Fibroblast of lung (primary cell): ENCODE measurements at regions not wholly inside any gene's neighbourhood (a gene's known extent, or its start where the extent isn't known, plus 50 kb on each side); places are given as distances from the start of the nearest gene placed in this dataset.

Experiments used
- DNase-seq, 2 donors: peaks; one replicate each; pipeline versions ENCODE4 v3.0.0 to v3.0.0-alpha.2; 2010; ENCODE audit warnings: low read depth in 2 of 2
- H2AFZ ChIP-seq: 2 replicates; pipeline ENCODE4 v1.5.1; 2012; ENCODE audit warnings: low read length, control low read depth, inconsistent platforms
- H3K27ac ChIP-seq: 2 replicates; pipeline ENCODE4 v1.5.1; 2011; ENCODE audit warnings: low read length, control low read depth; ENCODE audit not compliant: insufficient read depth
- H3K27me3 ChIP-seq: 2 replicates; pipeline ENCODE4 v1.5.1; 2011; ENCODE audit warnings: mild to moderate bottlenecking, low read length; ENCODE audit not compliant: control insufficient read depth, insufficient read depth
- H3K36me3 ChIP-seq: 2 replicates; pipeline ENCODE4 v1.5.1; 2011; ENCODE audit warnings: low read length; ENCODE audit not compliant: control insufficient read depth, insufficient read depth
- H3K4me1 ChIP-seq: 2 replicates; pipeline ENCODE4 v1.5.1; 2011; ENCODE audit warnings: low read length; ENCODE audit not compliant: control insufficient read depth, insufficient read depth; ENCODE audit errors: extremely low read depth
- H3K4me2 ChIP-seq: 2 replicates; pipeline ENCODE4 v1.5.1; 2011; ENCODE audit warnings: low read length, control low read depth; ENCODE audit not compliant: insufficient read depth; ENCODE audit errors: extremely low read depth
- H3K4me3 ChIP-seq, 4 experiments: fragments of 200-600 bp in 1 of 4; sonication (generic) in 1 of 4; replicated peaks in 1 of 4; 2 replicates each; pipeline ENCODE4 v1.5.1; 2011 to 2016; ENCODE audit warnings: low read length in 4 of 4, low read depth in 3 of 4, mild to moderate bottlenecking in 3 of 4, control low read depth in 2 of 4, inconsistent platforms in 1 of 4, mixed read lengths in 1 of 4; ENCODE audit not compliant: insufficient read depth in 1 of 4; ENCODE audit errors: control extremely low read depth in 1 of 4
- H3K79me2 ChIP-seq: 2 replicates; pipeline ENCODE4 v1.5.1; 2012; ENCODE audit warnings: mild to moderate bottlenecking, low read length, inconsistent platforms; ENCODE audit not compliant: control insufficient read depth, insufficient read depth
- H3K9ac ChIP-seq: 2 replicates; pipeline ENCODE4 v1.5.1; 2011; ENCODE audit warnings: mild to moderate bottlenecking, low read length, control low read depth; ENCODE audit not compliant: insufficient read depth
- H3K9me3 ChIP-seq: 2 replicates; pipeline ENCODE4 v1.5.1; 2012; ENCODE audit warnings: low read depth, low read length; ENCODE audit not compliant: control insufficient read depth, insufficient read depth
- H4K20me1 ChIP-seq: 2 replicates; pipeline ENCODE4 v1.5.1; 2011; ENCODE audit warnings: low read length; ENCODE audit not compliant: control insufficient read depth, insufficient read depth; ENCODE audit errors: extremely low read depth
- CTCF ChIP-seq, 2 donors: IDR thresholded peaks in 1 of 2; conservative IDR thresholded peaks in 1 of 2; 1 replicate in 1 of 2; 2 replicates in 1 of 2; pipeline ENCODE4 v1.5.1; 2011 to 2012; ENCODE audit warnings: low read length in 2 of 2, control low read depth in 1 of 2, inconsistent platforms in 1 of 2, low read depth in 1 of 2, mild to moderate bottlenecking in 1 of 2
- EZH2 ChIP-seq: IDR thresholded peaks from 2 replicates; pipeline ENCODE4 v1.5.1; 2012; ENCODE audit warnings: low read length, control low read depth, mild to moderate bottlenecking; ENCODE audit errors: missing control alignments

GRCh38 chr4:173852775-173853174, 322.7 kb upstream of the HAND2 start:
- Histone ChIP-seq H3K9ac (no peak overlapping the region), H3K4me2 (no peak overlapping the region), H3K9me3 (no peaks in the 10 kb centered on the region), H4K20me1 (no peaks in the 10 kb centered on the region), H3K4me3 (no peak overlapping the region), H3K27ac (no peak overlapping the region), H3K79me2 (no peaks in the 10 kb centered on the region), H3K36me3 (no peaks in the 10 kb centered on the region), H3K27me3 (no peaks in the 10 kb centered on the region), H3K4me1 (no peaks in the 10 kb centered on the region), H2AFZ (no peak overlapping the region)
- DNase-seq, result no peak
- TF ChIP-seq EZH2 (no peak), CTCF (conservative IDR thresholded peaks at IDR 0.05 in 1 of 2, IDR thresholded peaks at IDR 0.05 in 1 of 2; ENCODE audit: low read depth in 1 of 2, low read length in 2 of 2) (no peak)

GRCh38 chr4:173845580-173845979, 315.6 kb upstream of the HAND2 start:
- H3K9me3 ChIP-seq, result no peaks in the 10 kb centered on the region
- no peaks in the 10 kb centered on the region for H4K20me1 ChIP-seq
- H3K4me1 ChIP-seq, result no peaks in the 10 kb centered on the region
- no peak for TF ChIP-seq EZH2
- no peak for DNase-seq
- no peaks in the 10 kb centered on the region for H3K79me2 ChIP-seq
- H3K9ac ChIP-seq, result no peak overlapping the region
- no peaks in the 10 kb centered on the region for H3K36me3 ChIP-seq
- H3K27ac ChIP-seq, result no peak overlapping the region
- no peaks in the 10 kb centered on the region for H3K27me3 ChIP-seq
- no peak overlapping the region for H2AFZ ChIP-seq
- no peak overlapping the region for H3K4me2 ChIP-seq
- no peak overlapping the region for H3K4me3 ChIP-seq

- Histone ChIP-seq H3K79me2 (no peaks in the 10 kb centered on the region), H3K27me3 (no peaks in the 10 kb centered on the region), H3K9me3 (no peaks in the 10 kb centered on the region), H2AFZ (no peak overlapping the region), H3K36me3 (no peaks in the 10 kb centered on the region), H3K4me2 (no peak overlapping the region), H4K20me1 (no peaks in the 10 kb centered on the region), H3K4me1 (no peaks in the 10 kb centered on the region), H3K4me3 (no peak overlapping the region), H3K27ac (no peak overlapping the region), H3K9ac (no peak overlapping the region)
- no peak for TF ChIP-seq EZH2
- no peak for TF ChIP-seq CTCF (conservative IDR thresholded peaks at IDR 0.05 in 1 of 2, IDR thresholded peaks at IDR 0.05 in 1 of 2; ENCODE audit: low read depth in 1 of 2, low read length in 2 of 2)
- DNase-seq, result no peak
Measured at GRCh38 chr4:173839865-173840264, 309.8 kb upstream of the HAND2 start.
